Retinal pigment epithelial cell (primary cell): ENCODE measurements at regions not wholly inside any gene's neighbourhood (a gene's known extent, or its start where the extent isn't known, plus 50 kb on each side); places are given as distances from the start of the nearest gene placed in this dataset.

Source experiments
- DNase-seq: peaks from one replicate; pipeline ENCODE4 v3.0.0-alpha.2; 2010; ENCODE audit warnings: low read depth
- H3K4me3 ChIP-seq: 2 replicates; pipeline ENCODE4 v1.5.1; 2011; ENCODE audit warnings: mild to moderate bottlenecking, low read length, control low read depth, moderate library complexity
- TF ChIP-seq, protein P1 (sequence below): conservative IDR thresholded peaks from 2 replicates; pipeline ENCODE4 v1.5.1; 2011; ENCODE audit warnings: low read depth, low read length, control low read depth, inconsistent platforms

DNA sequence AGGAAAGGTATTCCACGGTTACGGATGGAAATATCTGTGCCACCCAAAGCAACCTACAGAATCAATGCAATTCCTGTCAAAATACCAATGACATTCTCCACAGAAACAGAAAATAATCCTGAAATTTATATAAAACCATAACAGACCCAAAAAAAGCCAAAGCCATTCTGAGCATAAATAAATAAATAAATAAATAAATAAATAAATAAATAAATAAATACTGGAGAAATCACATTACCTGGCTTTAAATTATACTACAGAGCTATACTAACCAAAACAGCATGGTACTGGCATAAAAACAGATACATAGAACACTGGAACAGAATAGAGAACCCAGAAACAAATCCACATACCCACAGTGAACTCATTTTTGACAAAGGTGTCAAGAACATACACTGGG lies 191.9 kb upstream of the DUSP10 start:
- DNase-seq: no peak
- no peak overlapping the region for H3K4me3 ChIP-seq
- TF ChIP-seq, protein P1, sequence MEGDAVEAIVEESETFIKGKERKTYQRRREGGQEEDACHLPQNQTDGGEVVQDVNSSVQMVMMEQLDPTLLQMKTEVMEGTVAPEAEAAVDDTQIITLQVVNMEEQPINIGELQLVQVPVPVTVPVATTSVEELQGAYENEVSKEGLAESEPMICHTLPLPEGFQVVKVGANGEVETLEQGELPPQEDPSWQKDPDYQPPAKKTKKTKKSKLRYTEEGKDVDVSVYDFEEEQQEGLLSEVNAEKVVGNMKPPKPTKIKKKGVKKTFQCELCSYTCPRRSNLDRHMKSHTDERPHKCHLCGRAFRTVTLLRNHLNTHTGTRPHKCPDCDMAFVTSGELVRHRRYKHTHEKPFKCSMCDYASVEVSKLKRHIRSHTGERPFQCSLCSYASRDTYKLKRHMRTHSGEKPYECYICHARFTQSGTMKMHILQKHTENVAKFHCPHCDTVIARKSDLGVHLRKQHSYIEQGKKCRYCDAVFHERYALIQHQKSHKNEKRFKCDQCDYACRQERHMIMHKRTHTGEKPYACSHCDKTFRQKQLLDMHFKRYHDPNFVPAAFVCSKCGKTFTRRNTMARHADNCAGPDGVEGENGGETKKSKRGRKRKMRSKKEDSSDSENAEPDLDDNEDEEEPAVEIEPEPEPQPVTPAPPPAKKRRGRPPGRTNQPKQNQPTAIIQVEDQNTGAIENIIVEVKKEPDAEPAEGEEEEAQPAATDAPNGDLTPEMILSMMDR: no peak

DNA sequence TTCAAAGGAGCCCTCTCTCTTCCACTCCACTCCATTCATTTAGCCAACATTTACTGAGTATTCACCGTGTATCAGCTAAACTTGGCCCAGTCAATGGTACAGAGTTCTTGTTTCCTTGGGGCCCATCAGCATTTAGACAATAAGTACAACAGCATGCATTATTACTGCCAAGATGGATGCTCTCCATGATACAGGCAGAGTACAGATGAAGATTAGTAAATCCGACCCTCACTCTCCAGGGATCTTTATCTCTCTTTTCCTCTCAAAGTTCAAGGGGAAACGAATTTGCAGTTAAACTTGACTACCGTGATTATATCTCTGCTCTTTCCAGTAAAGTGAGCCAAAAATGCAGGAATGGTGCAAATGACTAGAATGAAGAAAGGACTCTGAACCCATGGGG lies 184.6 kb upstream of the DUSP10 start:
- TF ChIP-seq, protein P1: no peak
- no peak overlapping the region for H3K4me3 ChIP-seq
- DNase-seq: no peak

DNA sequence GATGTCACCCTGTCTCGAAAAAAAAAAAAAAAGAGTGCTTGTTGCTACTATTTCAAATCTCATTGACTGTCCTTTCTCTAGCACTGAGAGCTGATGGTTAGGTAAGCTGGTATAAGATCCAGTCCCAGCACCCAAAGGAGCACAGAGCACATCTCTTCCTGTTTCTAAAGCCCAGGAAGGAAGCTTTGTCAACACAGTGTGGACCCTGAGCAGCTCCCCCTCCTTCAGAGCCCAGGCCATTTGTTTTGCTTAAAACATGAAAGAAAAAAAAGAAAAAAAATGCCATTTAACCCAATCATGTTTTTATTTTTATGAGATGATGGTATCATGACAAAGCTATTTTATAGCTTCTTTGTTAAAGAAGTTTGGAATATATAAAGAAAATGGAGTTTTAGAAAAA lies 184.1 kb upstream of the DUSP10 start:
- TF ChIP-seq, protein P1: no peak
- no peak for DNase-seq
- H3K4me3 ChIP-seq: no peak overlapping the region

DNA sequence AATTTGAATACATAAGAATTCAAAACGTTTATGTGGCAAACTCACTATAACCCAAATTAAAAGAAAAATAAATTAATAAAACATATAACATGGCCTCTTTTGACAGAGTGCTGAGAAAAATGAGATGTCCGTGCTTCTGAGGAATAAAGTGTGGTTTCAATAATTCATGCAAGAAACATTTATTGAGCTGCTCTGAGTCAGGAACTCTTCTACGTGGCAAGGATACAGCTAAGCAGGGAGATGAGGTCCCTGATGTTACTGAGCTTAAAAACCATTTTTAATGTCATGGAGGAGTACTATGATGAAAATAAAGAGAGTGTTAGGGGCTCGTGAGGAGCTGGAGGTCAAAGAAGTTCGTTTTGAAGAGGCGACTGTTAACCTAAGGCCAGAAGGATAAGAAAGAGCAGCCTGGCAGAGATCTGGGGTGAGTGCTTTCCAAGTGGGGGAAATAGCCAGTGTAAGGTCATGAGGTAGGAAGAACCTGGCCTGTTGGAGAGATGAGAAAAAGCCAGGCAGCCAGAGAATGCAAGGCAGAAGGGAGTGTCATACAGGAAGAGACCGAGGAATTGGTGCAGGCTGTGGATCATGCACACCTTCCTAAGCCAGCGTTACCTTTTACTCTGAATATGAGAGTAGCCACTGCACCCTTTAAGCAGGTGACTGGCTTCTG lies 182.2 kb upstream of the DUSP10 start:
- no peak for DNase-seq
- H3K4me3 ChIP-seq: no peak overlapping the region
- TF ChIP-seq, protein P1: no peak

DNA sequence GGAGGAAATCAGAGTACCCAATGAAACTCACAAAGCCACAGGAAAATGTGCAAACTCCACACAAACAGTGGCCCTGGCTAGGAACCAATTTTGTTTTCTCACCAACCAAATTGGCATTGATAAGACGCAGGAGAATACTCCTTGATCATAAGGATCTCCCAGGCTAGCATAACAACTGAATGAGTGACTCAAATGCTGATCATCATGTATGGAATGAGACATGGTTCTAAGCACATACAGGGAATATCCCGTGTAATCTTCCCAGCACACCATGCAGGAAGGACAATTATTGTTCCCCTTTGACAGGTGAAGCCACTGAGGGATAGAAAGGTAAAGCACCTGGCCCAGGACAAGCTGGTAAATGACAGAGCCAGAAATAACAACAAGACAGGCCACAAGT lies 180.0 kb upstream of the DUSP10 start:
- TF ChIP-seq, protein P1: no peak
- no peak for DNase-seq
- H3K4me3 ChIP-seq: no peak overlapping the region

DNA sequence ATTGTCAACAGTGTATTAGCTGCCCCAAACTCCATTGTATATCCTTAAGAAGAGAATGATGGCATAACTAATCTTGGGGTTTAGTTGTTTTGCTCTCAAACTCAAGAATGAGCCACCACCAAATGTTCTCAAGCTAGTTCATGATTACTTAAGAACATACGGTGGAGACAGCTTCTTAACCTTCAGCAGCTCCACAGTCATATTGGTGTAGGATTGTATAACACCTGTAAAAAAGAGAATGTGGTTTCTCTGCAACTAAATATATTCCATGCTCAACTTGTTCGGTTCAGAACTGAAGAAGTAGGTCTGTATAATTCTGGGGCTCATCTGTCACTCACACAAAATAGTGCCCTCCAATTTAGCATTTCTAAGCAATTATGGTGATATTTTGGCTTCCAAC lies 177.9 kb upstream of the DUSP10 start:
- no peak overlapping the region for H3K4me3 ChIP-seq
- TF ChIP-seq, protein P1: no peak
- no peak for DNase-seq

DNA sequence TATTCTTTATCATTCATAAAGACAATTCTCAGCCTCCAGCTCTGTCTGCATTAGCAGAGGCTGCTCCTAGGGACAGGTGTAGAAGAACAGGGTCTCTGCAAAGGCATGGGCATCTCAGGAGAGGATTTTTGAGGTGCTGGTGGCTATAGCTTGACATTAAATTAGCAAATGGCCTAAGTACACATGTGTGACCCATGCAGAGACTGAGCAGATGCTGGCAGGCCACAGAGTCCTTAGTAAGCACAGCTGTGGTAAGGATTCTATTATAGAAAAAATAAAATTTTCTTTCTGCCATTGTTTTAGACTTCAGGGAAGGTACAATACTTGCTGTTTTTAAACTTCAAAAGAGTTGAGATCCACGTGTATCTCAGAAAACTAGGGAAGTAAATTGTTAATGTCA lies 177.5 kb upstream of the DUSP10 start:
- no peak for DNase-seq
- no peak overlapping the region for H3K4me3 ChIP-seq
- TF ChIP-seq, protein P1: no peak
